GM19395 (cell line): ENCODE measurements at regions not wholly inside any gene's neighbourhood (a gene's known extent, or its start where the extent isn't known, plus 50 kb on each side); places are given as distances from the start of the nearest gene placed in this dataset.

Experiments
- ATAC-seq: cut with Tn5 transposase; IDR thresholded peaks from one replicate; pipeline ENCODE4 v1.9.1; 2021; ENCODE audit warnings: mild to moderate bottlenecking, moderate library complexity; ENCODE audit not compliant: unreplicated experiment

DNA sequence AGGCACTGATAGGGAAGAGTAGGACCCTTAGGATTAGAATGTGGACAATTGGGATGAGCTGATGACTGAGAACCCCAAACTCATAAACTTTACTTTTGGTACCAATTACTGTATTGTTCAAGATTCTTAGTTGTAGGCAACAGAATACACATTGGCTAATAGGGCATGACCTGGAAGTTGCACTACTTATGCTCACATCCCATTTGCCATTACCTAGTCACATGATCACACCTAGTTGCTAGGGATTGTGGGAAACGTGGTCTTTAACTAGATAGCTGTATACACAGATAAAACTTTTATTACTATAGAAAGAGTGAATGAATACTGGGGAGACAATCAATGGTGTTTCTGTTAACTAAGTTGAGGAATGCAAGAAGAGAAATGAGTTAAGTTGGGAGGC is 113.4 kb upstream of the AKIRIN2 start:
- no peak for ATAC-seq

GRCh38 chr6:87808005-87808757 is 106.1 kb upstream of the AKIRIN2 start:
- ATAC-seq: no peak

DNA sequence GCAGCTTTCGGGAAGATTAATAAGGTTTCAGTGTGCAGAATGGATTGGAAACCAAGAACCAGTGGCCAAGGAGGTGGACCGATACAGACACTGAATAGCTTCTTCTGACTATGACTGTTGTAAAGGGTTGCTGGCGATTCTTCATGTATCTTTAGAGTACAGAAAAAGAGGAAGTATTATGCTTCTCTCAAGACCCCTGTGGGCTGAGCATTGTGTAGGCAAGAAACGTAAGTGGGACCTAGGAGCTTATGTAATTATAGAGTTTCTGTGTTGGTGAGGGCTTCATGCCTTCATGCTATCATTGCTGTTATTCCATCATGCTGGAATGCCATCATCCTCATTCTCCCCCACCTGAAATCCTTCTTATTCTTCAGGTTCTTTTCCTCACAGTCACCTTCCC is 105.4 kb upstream of the AKIRIN2 start:
- peak; percentile 93 for ATAC-seq

- ATAC-seq: no peak
Measured at GRCh38 chr6:87806635-87807034, 104.6 kb upstream of the AKIRIN2 start.

DNA sequence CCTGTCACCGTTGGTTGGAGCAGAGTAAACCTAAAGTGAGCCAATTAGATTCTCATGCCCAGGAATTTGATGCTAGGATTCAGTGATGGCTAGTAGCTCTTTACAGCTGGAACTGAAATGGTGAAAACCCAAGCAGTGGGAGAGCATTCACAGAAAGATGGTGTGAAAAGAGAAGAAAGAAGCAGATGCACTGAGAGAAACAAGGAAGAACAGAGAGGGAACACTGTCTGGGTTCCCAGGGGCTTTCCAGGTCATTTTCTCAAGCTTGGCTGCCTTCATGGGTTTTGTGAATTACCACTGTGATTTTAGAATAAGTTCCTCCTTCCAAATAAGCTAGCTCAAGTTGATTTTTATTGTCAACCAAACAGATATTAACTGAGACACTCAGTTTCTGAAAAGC is 104.1 kb upstream of the AKIRIN2 start:
- no peak for ATAC-seq

- ATAC-seq: no peak
Measured at GRCh38 chr6:87803791-87804190, 101.8 kb upstream of the AKIRIN2 start.

DNA sequence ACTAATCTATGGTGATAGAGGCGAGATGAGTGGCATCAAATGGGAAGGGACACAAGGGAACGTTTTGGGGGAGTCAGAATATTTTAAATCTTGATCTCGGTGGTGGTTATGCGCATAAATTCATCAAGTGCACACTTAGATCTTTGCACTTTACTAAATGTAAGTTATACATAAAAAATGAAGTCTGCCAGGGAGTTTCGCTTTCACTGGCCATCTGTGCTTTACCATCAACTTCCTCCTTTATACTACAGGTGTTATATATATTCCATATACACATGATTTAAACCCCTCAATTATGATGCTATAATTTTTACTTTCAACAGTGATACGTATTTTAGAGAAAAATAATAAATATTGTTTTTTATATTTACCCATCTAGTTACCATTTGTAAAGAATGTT is 97.6 kb upstream of the AKIRIN2 start:
- peak; percentile 41 for ATAC-seq

DNA sequence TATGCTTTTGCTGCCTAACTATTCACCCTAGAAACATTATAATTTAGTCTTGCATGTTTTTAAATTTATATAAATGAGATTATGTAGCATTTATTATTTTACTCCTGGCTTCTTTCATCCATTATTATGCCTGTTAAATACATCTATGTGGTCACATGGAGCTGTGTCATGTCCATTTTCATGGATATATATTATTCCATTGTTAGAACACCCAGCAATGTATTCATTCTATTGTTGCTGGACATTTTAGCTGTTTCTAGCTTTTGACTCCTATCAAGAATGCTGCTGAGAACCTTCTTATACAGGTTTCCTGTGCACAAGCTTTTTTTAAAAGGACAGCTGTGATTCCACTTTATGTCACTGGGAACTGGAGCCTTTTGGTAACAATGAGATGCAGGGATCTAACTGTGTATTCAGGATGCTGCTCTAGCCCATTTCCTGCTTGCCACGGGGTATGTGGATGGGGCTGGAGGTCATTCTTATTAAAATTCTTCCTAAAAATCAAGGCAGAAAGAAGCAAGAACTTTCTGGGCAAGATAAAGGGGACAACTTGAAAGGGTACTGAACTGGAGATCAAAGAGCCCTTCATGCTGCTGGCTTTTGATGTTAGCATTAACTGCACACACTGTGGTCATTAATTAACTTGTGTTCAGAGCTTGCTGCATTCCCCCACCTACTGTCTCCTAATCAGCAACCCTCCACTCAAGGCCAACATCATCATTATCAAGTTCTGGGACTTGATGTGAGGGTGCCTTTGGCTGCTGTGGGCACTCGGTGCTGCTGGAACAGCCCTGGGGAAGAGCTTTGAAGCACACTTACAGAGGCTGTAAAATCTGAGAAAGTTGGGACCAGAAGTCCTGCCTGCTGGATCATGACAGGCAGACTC is 96.6 kb upstream of the AKIRIN2 start:
- ATAC-seq: no peak

- ATAC-seq: no peak
Measured at GRCh38 chr6:87794922-87795885, 93.2 kb upstream of the AKIRIN2 start.

- no peak for ATAC-seq
Measured at GRCh38 chr6:87793315-87793714, 91.3 kb upstream of the AKIRIN2 start.

DNA sequence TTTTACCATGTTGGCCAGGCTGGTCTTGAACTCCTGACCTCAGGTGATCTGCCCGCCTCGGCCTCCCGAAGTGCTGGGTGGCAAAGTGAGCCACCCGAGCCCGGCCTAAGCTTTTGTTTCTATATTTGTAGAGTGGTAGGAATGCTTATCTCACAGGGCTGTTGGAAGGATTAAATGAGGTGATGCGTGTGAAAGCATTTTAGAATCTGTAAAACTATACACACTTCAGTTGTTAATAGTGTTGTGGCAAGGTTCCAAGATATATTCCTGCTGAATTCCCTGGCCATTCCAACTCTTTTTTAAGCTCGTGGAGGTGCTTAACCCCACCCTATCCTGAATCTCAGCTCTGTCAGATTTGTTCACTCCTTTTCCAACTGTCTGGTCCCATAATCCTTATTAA is 89.9 kb upstream of the AKIRIN2 start:
- ATAC-seq: no peak

- ATAC-seq: no peak
Measured at GRCh38 chr6:87791485-87791884, 89.5 kb upstream of the AKIRIN2 start.

DNA sequence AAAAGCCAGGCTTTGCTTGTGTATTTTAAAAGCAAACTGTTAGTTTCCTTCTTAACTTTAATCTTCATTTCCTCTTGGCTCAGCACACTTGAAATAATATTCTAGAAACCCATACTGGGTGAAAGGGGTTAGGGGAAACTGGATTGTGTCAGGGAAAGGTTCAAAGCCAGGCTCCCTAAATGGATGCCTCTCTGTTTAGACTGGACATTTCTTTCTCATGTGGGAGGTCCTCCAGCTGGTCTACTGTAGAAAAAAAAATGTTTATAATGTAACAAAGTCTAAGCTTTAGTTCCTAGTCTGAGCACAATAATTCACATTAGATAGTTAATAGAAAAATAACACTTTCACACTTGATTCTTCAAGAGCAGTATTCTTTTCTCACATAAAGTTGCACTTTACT is 89.0 kb upstream of the AKIRIN2 start:
- ATAC-seq: no peak

DNA sequence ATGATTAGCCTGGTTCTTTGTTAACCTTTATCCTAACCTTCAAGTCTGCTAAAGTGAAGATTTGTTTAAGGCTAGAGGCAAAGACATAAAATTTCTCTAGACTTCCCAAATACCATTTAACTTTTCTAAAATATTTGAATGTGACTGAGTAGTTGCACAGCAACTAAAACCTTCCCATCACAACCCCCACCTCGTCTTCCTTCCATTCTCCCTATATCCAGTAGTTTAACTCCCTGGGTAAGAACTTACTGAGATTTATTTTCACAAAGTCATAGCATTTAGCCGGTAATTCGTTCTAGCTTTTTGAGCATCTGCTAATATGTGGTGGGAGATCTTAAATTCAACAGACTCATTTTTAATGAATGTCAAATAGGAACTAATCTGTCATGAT is 87.9 kb upstream of the AKIRIN2 start:
- ATAC-seq: no peak

- no peak for ATAC-seq
Measured at GRCh38 chr6:87789198-87789899, 87.3 kb upstream of the AKIRIN2 start.

- no peak for ATAC-seq
Measured at GRCh38 chr6:87788141-87788540, 86.1 kb upstream of the AKIRIN2 start.

- no peak for ATAC-seq
Measured at GRCh38 chr6:87785229-87785862, 83.3 kb upstream of the AKIRIN2 start.

DNA sequence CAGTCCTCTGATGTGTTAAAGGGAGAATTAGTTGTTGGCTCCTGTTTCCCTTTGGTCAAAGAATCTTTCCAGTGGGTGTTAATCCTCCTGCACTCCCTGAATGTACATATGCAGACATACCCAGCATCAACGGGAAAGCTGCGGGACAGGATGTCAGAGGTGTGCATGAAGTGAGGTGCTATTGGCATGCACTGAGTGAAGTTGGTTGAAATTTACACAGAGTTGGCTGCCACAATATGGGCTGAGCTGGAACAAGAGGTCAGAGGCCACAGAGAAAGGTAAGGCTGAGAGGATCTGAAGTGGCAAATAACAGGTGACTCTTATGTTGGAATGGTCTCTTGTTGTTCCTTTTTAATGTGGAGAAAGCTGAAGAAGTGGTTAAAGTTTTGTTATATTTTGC is 82.7 kb upstream of the AKIRIN2 start:
- no peak for ATAC-seq

- ATAC-seq: no peak
Measured at GRCh38 chr6:87784051-87784450, 82.0 kb upstream of the AKIRIN2 start.

- ATAC-seq: no peak
Measured at GRCh38 chr6:87779542-87779941, 77.5 kb upstream of the AKIRIN2 start.
